KMS-11 (cell line): ENCODE measurements at regions not wholly inside any gene's neighbourhood (a gene's known extent, or its start where the extent isn't known, plus 50 kb on each side); places are given as distances from the start of the nearest gene placed in this dataset.

Experiments used
- H2AFZ ChIP-seq: fragments of 200-600 bp; sonication (generic); 2 replicates; pipeline ENCODE4 v1.6.1; 2016; ENCODE audit warnings: antibody characterized with exemption, mixed run types, low read depth
- H3K27ac ChIP-seq: fragments of 200-600 bp; sonication (generic); 2 replicates; pipeline ENCODE4 v1.6.1; 2016; ENCODE audit warnings: mild to moderate bottlenecking, mixed run types
- H3K27me3 ChIP-seq: fragments of 200-600 bp; sonication (generic); 2 replicates; pipeline ENCODE4 v1.6.1; 2017; ENCODE audit warnings: mild to moderate bottlenecking, low read depth, mixed run types, moderate library complexity; ENCODE audit not compliant: insufficient read depth
- H3K36me3 ChIP-seq: fragments of 200-600 bp; sonication (generic); 2 replicates; pipeline ENCODE4 v1.6.1; 2017; ENCODE audit warnings: mild to moderate bottlenecking, mixed run types; ENCODE audit not compliant: insufficient read depth
- H3K4me1 ChIP-seq: fragments of 200-600 bp; sonication (generic); 2 replicates; pipeline ENCODE4 v1.6.1; 2016; ENCODE audit warnings: mild to moderate bottlenecking, low read depth, mixed run types; ENCODE audit not compliant: poor library complexity, severe bottlenecking
- H3K4me2 ChIP-seq: fragments of 200-600 bp; sonication (generic); 2 replicates; pipeline ENCODE4 v1.7.0; 2016; ENCODE audit warnings: mild to moderate bottlenecking, mixed run types
- H3K4me3 ChIP-seq: fragments of 200-600 bp; sonication (generic); IDR thresholded peaks from 2 replicates; pipeline ENCODE4 v1.6.1; 2017; ENCODE audit warnings: low read depth, low read length, mixed read lengths; ENCODE audit not compliant: insufficient read depth
- H3K79me2 ChIP-seq: fragments of 200-600 bp; sonication (generic); 2 replicates; pipeline ENCODE4 v1.6.1; 2016; ENCODE audit warnings: low read depth, mixed run types; ENCODE audit not compliant: insufficient read depth
- H3K9ac ChIP-seq: fragments of 200-600 bp; sonication (generic); 2 replicates; pipeline ENCODE4 v1.6.1; 2016; ENCODE audit warnings: mild to moderate bottlenecking, mixed run types
- H4K20me1 ChIP-seq: fragments of 200-600 bp; sonication (generic); 2 replicates; pipeline ENCODE4 v1.6.1; 2016; ENCODE audit warnings: mild to moderate bottlenecking, mixed run types; ENCODE audit not compliant: insufficient read depth
- TF ChIP-seq, protein P1 (sequence below): fragments of 200-600 bp; sonication (generic); conservative IDR thresholded peaks from 2 replicates; pipeline ENCODE4 v1.6.1; 2017; ENCODE audit warnings: low read depth, mild to moderate bottlenecking, antibody characterized with exemption, low read length, moderate library complexity, mixed read lengths

- Histone ChIP-seq H3K9ac (no peak overlapping the region), H3K27me3 (no peaks in the 10 kb centered on the region), H3K27ac (no peak overlapping the region), H3K4me3 (no peak overlapping the region), H3K79me2 (no peaks in the 10 kb centered on the region), H2AFZ (no peak overlapping the region), H3K36me3 (no peaks in the 10 kb centered on the region), H3K4me1 (no peaks in the 10 kb centered on the region), H3K4me2 (no peak overlapping the region), H4K20me1 (no peaks in the 10 kb centered on the region)
- TF ChIP-seq, protein P1, sequence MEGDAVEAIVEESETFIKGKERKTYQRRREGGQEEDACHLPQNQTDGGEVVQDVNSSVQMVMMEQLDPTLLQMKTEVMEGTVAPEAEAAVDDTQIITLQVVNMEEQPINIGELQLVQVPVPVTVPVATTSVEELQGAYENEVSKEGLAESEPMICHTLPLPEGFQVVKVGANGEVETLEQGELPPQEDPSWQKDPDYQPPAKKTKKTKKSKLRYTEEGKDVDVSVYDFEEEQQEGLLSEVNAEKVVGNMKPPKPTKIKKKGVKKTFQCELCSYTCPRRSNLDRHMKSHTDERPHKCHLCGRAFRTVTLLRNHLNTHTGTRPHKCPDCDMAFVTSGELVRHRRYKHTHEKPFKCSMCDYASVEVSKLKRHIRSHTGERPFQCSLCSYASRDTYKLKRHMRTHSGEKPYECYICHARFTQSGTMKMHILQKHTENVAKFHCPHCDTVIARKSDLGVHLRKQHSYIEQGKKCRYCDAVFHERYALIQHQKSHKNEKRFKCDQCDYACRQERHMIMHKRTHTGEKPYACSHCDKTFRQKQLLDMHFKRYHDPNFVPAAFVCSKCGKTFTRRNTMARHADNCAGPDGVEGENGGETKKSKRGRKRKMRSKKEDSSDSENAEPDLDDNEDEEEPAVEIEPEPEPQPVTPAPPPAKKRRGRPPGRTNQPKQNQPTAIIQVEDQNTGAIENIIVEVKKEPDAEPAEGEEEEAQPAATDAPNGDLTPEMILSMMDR, result no peak
Measured at GRCh38 chr4:127165971-127166370, 466.8 kb upstream of the INTU start.

DNA sequence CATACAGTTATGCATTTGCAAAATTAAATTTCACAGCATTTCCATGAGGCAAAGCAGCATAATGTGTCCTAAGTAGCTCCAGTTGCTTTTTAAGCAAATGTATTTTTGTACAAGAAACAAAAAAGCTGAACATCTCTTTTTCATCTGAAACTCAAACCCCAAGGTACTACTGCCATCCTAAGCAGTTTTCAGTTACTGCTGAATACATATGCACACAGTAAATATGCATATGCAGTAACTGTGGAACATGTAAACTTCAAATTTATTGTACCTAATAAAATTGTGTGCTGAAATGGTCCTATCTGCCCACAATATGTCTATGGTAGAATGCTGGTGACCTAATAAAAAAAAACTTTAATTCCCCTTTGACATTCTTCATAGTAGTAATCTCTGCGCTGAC, 458.6 kb upstream of the INTU start:
- Histone ChIP-seq H3K9ac (no peak overlapping the region; the same call in 1 of the 2 replicates), H4K20me1 (no peaks in the 10 kb centered on the region), H2AFZ (peak overlapping the region; percentile 39; the same call in 1 of the 2 replicates), H3K36me3 (no peaks in the 10 kb centered on the region), H3K27ac (peak overlapping the region; percentile 50), H3K27me3 (no peaks in the 10 kb centered on the region), H3K4me2 (peak overlapping the region; percentile 47), H3K4me3 (no peak overlapping the region), H3K79me2 (no peaks in the 10 kb centered on the region), H3K4me1 (peaks cover 33% of the 10 kb centered on the region)
- TF ChIP-seq, protein P1, result no peak

DNA sequence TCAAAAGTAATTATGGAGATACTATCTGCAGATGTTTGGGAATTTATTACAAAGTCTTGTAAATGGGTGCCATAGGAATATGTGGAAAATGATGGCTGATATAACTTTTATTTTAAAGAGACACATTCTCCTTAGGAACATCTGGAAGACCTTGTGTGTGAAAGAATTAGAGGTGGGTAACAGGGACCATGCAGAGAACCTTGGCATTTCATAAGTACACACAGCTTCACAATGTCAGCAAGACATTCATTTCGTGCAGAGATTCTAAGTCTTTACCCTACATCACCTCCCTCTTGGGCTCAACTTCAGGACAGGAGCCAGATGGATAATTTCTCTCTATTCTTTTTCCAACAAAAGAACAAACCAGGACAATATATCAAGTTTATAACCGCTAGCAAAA, 458.1 kb upstream of the INTU start:
- Histone ChIP-seq H2AFZ (no peak overlapping the region), H3K79me2 (no peaks in the 10 kb centered on the region)
- TF ChIP-seq, protein P1, result no peak

GRCh38 chr4:127179256-127180087, 453.3 kb upstream of the INTU start:
- Histone ChIP-seq H3K4me3 (no peak overlapping the region), H4K20me1 (no peaks in the 10 kb centered on the region), H3K36me3 (no peaks in the 10 kb centered on the region), H3K9ac (no peak overlapping the region), H3K4me2 (no peak overlapping the region), H3K4me1 (peaks cover 15% of the 10 kb centered on the region), H3K79me2 (no peaks in the 10 kb centered on the region), H3K27me3 (no peaks in the 10 kb centered on the region), H3K27ac (no peak overlapping the region), H2AFZ (no peak overlapping the region)
- TF ChIP-seq, protein P1, result no peak

More for the DNA sequence above, 458.1 kb upstream of the INTU start:
- no peak overlapping the region for H3K9ac ChIP-seq
- no peaks in the 10 kb centered on the region for H3K36me3 ChIP-seq
- H3K4me3 ChIP-seq, result no peak overlapping the region
- H3K27me3 ChIP-seq, result no peaks in the 10 kb centered on the region
- H3K27ac ChIP-seq, result peak overlapping the region; percentile 50; the same call in 1 of the 2 replicates
- no peaks in the 10 kb centered on the region for H4K20me1 ChIP-seq
- H3K4me1 ChIP-seq, result peaks cover 33% of the 10 kb centered on the region
- H3K4me2 ChIP-seq, result peak overlapping the region; percentile 47
